ENCODE measurements at regions not wholly inside any gene's neighbourhood (a gene's known extent, or its start where the extent isn't known, plus 50 kb on each side); places are given as distances from the start of the nearest gene placed in this dataset.

GRCh38 chr3:87145553-87145952 is 81.6 kb upstream of the CHMP2B start:
- no peak overlapping the region for H3K27ac ChIP-seq
- DNase-seq = no peak
- no peaks in the 10 kb centered on the region for H3K36me3 ChIP-seq
- H3K9me3 ChIP-seq = no peaks in the 10 kb centered on the region
- H3K9ac ChIP-seq (ENCODE audit: low read depth in 2 of 2, low read length in 2 of 2) = no peak overlapping the region
- no peaks in the 10 kb centered on the region for H3K4me1 ChIP-seq
- TF ChIP-seq CTCF (IDR thresholded peaks at IDR 0.05) = no peak
- no peaks in the 10 kb centered on the region for H3K27me3 ChIP-seq
- no peak overlapping the region for H3K4me3 ChIP-seq
- intact Hi-C loops (cut with DNase I) = no loop called here

- Histone ChIP-seq H3K36me3 (no peaks in the 10 kb centered on the region), H3K4me1 (no peaks in the 10 kb centered on the region), H3K27ac (no peak overlapping the region), H3K4me3 (no peak overlapping the region), H3K9me3 (no peaks in the 10 kb centered on the region), H3K27me3 (no peaks in the 10 kb centered on the region), H3K9ac (ENCODE audit: low read depth in 2 of 2, low read length in 2 of 2) (no peak overlapping the region)
- no peak for DNase-seq
- intact Hi-C loops (cut with DNase I) = no loop called here
- no peak for TF ChIP-seq CTCF (IDR thresholded peaks at IDR 0.05)
Observed at GRCh38 chr3:87136066-87136596, 91.0 kb upstream of the CHMP2B start.

- no peaks in the 10 kb centered on the region for H3K27me3 ChIP-seq
- no peak overlapping the region for H3K9ac ChIP-seq (ENCODE audit: low read depth in 2 of 2, low read length in 2 of 2)
- DNase-seq = no peak
- H3K36me3 ChIP-seq = no peaks in the 10 kb centered on the region
- intact Hi-C loops (cut with DNase I) = no loop called here
- no peak overlapping the region for H3K4me3 ChIP-seq
- no peak overlapping the region for H3K27ac ChIP-seq
- no peaks in the 10 kb centered on the region for H3K9me3 ChIP-seq
- TF ChIP-seq CTCF (IDR thresholded peaks at IDR 0.05) = no peak
- H3K4me1 ChIP-seq = no peaks in the 10 kb centered on the region
Observed at GRCh38 chr3:87135412-87135811, 91.7 kb upstream of the CHMP2B start.

- no peaks in the 10 kb centered on the region for H3K36me3 ChIP-seq
- DNase-seq = no peak
- H3K27ac ChIP-seq = no peak overlapping the region
- intact Hi-C loops (cut with DNase I) = no loop called here
- TF ChIP-seq CTCF (IDR thresholded peaks at IDR 0.05) = no peak
- H3K4me3 ChIP-seq = no peak overlapping the region
- no peaks in the 10 kb centered on the region for H3K4me1 ChIP-seq
- H3K27me3 ChIP-seq = no peaks in the 10 kb centered on the region
- no peaks in the 10 kb centered on the region for H3K9me3 ChIP-seq
- no peak overlapping the region for H3K9ac ChIP-seq (ENCODE audit: low read depth in 2 of 2, low read length in 2 of 2)
Observed at GRCh38 chr3:87132801-87133200, 94.3 kb upstream of the CHMP2B start.

- Histone ChIP-seq H3K9ac (ENCODE audit: low read depth in 2 of 2, low read length in 2 of 2) (no peak overlapping the region), H3K27ac (no peak overlapping the region), H3K36me3 (no peaks in the 10 kb centered on the region), H3K4me3 (no peak overlapping the region), H3K27me3 (no peaks in the 10 kb centered on the region), H3K9me3 (no peaks in the 10 kb centered on the region), H3K4me1 (no peaks in the 10 kb centered on the region)
- TF ChIP-seq CTCF (IDR thresholded peaks at IDR 0.05) = no peak
- DNase-seq = no peak
- intact Hi-C loops (cut with DNase I) = no loop called here
Observed at GRCh38 chr3:87128006-87128405, 99.1 kb upstream of the CHMP2B start.

- Histone ChIP-seq H3K36me3 (no peaks in the 10 kb centered on the region), H3K27me3 (no peaks in the 10 kb centered on the region), H3K4me3 (no peak overlapping the region), H3K9me3 (no peaks in the 10 kb centered on the region), H3K27ac (no peak overlapping the region), H3K9ac (ENCODE audit: low read depth in 2 of 2, low read length in 2 of 2) (no peak overlapping the region), H3K4me1 (no peaks in the 10 kb centered on the region)
- DNase-seq = no peak
- no peak for TF ChIP-seq CTCF (IDR thresholded peaks at IDR 0.05)
- intact Hi-C loops (cut with DNase I) = no loop called here
Observed at GRCh38 chr3:87127281-87127680, 99.8 kb upstream of the CHMP2B start.

All from colonic mucosa (tissue), 4 donors.